ENCODE measurements at regions not wholly inside any gene's neighbourhood (a gene's known extent, or its start where the extent isn't known, plus 50 kb on each side); places are given as distances from the start of the nearest gene placed in this dataset.

DNA sequence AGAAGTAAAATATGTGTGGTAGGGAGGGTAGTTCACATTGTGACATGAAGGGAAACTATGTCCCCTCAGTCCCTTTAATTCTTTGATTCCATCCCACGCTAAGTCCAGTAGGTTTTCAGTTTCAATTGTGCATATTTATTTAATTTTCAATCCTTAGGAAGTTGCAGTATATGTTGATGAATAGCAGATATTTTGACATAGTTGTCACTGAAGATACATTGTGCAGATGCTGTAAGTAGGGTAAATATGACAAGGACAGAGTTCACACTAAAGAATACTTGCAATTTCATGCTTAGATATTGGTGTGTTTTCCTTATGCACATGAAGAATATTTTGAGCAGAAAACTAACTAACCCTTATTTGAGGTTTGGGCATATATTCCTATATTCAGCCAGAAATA, 595.4 kb upstream of the MIR17HG start:
- no peak for TF ChIP-seq POLR2AphosphoS5 (IDR thresholded peaks at IDR 0.05)
- TF ChIP-seq, protein P1, sequence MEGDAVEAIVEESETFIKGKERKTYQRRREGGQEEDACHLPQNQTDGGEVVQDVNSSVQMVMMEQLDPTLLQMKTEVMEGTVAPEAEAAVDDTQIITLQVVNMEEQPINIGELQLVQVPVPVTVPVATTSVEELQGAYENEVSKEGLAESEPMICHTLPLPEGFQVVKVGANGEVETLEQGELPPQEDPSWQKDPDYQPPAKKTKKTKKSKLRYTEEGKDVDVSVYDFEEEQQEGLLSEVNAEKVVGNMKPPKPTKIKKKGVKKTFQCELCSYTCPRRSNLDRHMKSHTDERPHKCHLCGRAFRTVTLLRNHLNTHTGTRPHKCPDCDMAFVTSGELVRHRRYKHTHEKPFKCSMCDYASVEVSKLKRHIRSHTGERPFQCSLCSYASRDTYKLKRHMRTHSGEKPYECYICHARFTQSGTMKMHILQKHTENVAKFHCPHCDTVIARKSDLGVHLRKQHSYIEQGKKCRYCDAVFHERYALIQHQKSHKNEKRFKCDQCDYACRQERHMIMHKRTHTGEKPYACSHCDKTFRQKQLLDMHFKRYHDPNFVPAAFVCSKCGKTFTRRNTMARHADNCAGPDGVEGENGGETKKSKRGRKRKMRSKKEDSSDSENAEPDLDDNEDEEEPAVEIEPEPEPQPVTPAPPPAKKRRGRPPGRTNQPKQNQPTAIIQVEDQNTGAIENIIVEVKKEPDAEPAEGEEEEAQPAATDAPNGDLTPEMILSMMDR (IDR thresholded peaks at IDR 0.05): no peak
- no peak for TF ChIP-seq POLR2A (IDR thresholded peaks at IDR 0.05)
